ENCODE measurements at regions not wholly inside any gene's neighbourhood (a gene's known extent, or its start where the extent isn't known, plus 50 kb on each side); places are given as distances from the start of the nearest gene placed in this dataset.

- Histone ChIP-seq H3K9me3 (ENCODE audit: control insufficient read depth, low read length) (no peaks in the 10 kb centered on the region), H2BK5ac (ENCODE audit: low read depth, low read length, poor library complexity, severe bottlenecking) (no peak overlapping the region), H4K8ac (ENCODE audit: low read length) (no peak overlapping the region), H2AK5ac (ENCODE audit: low read length, severe bottlenecking) (no peak overlapping the region), H3K18ac (ENCODE audit: low read depth in 1 of 2, low read length in 2 of 2) (no peak overlapping the region), H2AFZ (ENCODE audit: low read depth, low read length) (no peak overlapping the region), H3K79me1 (replicated peaks; ENCODE audit: low read length, poor library complexity, severe bottlenecking) (no peaks in the 10 kb centered on the region), H3K4me2 (ENCODE audit: low read length, poor library complexity, severe bottlenecking) (no peak overlapping the region), H3K27me3 (ENCODE audit: control insufficient read depth in 1 of 2, insufficient read depth in 1 of 2, low read length in 2 of 2) (peaks cover 15 to 18% of the 10 kb centered on the region in 2 experiments), H3K27ac (ENCODE audit: low read length, poor library complexity, severe bottlenecking) (no peak overlapping the region), H4K91ac (ENCODE audit: low read length) (no peak overlapping the region), H3K9ac (ENCODE audit: low read length) (no peak overlapping the region), H2BK12ac (ENCODE audit: low read length in 2 of 2) (no peak overlapping the region), H3K23ac (ENCODE audit: low read length in 2 of 2) (no peak overlapping the region), H2BK15ac (ENCODE audit: low read depth, poor library complexity, severe bottlenecking) (no peak overlapping the region), H3K4me1 (ENCODE audit: control insufficient read depth, insufficient read depth, low read depth, low read length) (peaks cover 41% of the 10 kb centered on the region), H3K36me3 (ENCODE audit: control insufficient read depth in 1 of 2, insufficient read depth in 2 of 2, low read depth in 1 of 2, low read length in 2 of 2) (no peaks in the 10 kb centered on the region), H3K4ac (ENCODE audit: low read depth in 1 of 2, low read length in 2 of 2) (no peak overlapping the region), H2BK120ac (ENCODE audit: low read depth, low read length) (no peak overlapping the region), H3K4me3 (ENCODE audit: insufficient read depth in 1 of 2, low read depth in 1 of 2, low read length in 2 of 2) (no peak overlapping the region), H3K14ac (ENCODE audit: low read length in 2 of 2) (no peak overlapping the region)
- no peak for DNase-seq
- 68% methylated on average over 2 of the region's 2 CpGs for WGBS
These were observed 172.1 kb upstream of the GLI2 start for GRCh38 chr2:120563616-120564015.

- DNase-seq: no peak
These were observed 171.2 kb upstream of the GLI2 start for GRCh38 chr2:120564213-120565094.

GRCh38 chr2:120565095-120565460 lies 170.6 kb upstream of the GLI2 start:
- no peak overlapping the region for H4K91ac ChIP-seq (ENCODE audit: low read length)
- no peak overlapping the region for H3K9ac ChIP-seq (ENCODE audit: low read length)
- H3K4me3 ChIP-seq (ENCODE audit: insufficient read depth in 1 of 2, low read depth in 1 of 2, low read length in 2 of 2): no peak overlapping the region
- H3K9me3 ChIP-seq (ENCODE audit: control insufficient read depth, low read length): no peaks in the 10 kb centered on the region
- no peak overlapping the region for H3K18ac ChIP-seq (ENCODE audit: low read depth in 1 of 2, low read length in 2 of 2)
- no peak for DNase-seq
- H2BK120ac ChIP-seq (ENCODE audit: low read depth, low read length): no peak overlapping the region
- H3K14ac ChIP-seq (ENCODE audit: low read length in 2 of 2): no peak overlapping the region
- no peak overlapping the region for H3K4ac ChIP-seq (ENCODE audit: low read depth in 1 of 2, low read length in 2 of 2)
- H2BK12ac ChIP-seq (ENCODE audit: low read length in 2 of 2): no peak overlapping the region
- 79% methylated on average over 8 of the region's 8 CpGs for WGBS
- no peak overlapping the region for H3K4me2 ChIP-seq (ENCODE audit: low read length, poor library complexity, severe bottlenecking)
- H3K27ac ChIP-seq (ENCODE audit: low read length, poor library complexity, severe bottlenecking): no peak overlapping the region
- H2AFZ ChIP-seq (ENCODE audit: low read depth, low read length): no peak overlapping the region
- H2AK5ac ChIP-seq (ENCODE audit: low read length, severe bottlenecking): no peak overlapping the region
- H4K8ac ChIP-seq (ENCODE audit: low read length): no peak overlapping the region
- peaks cover 18 to 25% of the 10 kb centered on the region in 2 experiments for H3K27me3 ChIP-seq (ENCODE audit: control insufficient read depth in 1 of 2, insufficient read depth in 1 of 2, low read length in 2 of 2)
- H3K79me1 ChIP-seq (replicated peaks; ENCODE audit: low read length, poor library complexity, severe bottlenecking): no peaks in the 10 kb centered on the region
- no peaks in the 10 kb centered on the region for H3K36me3 ChIP-seq (ENCODE audit: control insufficient read depth in 1 of 2, insufficient read depth in 2 of 2, low read depth in 1 of 2, low read length in 2 of 2)
- H3K4me1 ChIP-seq (ENCODE audit: control insufficient read depth, insufficient read depth, low read depth, low read length): peaks cover 42% of the 10 kb centered on the region
- no peak overlapping the region for H2BK5ac ChIP-seq (ENCODE audit: low read depth, low read length, poor library complexity, severe bottlenecking)
- H3K23ac ChIP-seq (ENCODE audit: low read length in 2 of 2): no peak overlapping the region
- no peak overlapping the region for H2BK15ac ChIP-seq (ENCODE audit: low read depth, poor library complexity, severe bottlenecking)

More at GRCh38 chr2:120564213-120565094, 171.2 kb upstream of the GLI2 start:
- Histone ChIP-seq H3K4me3 (ENCODE audit: insufficient read depth in 1 of 2, low read depth in 1 of 2, low read length in 2 of 2) (no peak overlapping the region), H3K9ac (ENCODE audit: low read length) (no peak overlapping the region), H2AK5ac (ENCODE audit: low read length, severe bottlenecking) (no peak overlapping the region), H4K91ac (ENCODE audit: low read length) (no peak overlapping the region), H2AFZ (ENCODE audit: low read depth, low read length) (no peak overlapping the region), H2BK15ac (ENCODE audit: low read depth, poor library complexity, severe bottlenecking) (no peak overlapping the region), H3K9me3 (ENCODE audit: control insufficient read depth, low read length) (no peaks in the 10 kb centered on the region), H3K4me1 (ENCODE audit: control insufficient read depth, insufficient read depth, low read depth, low read length) (peaks cover 44% of the 10 kb centered on the region), H4K8ac (ENCODE audit: low read length) (no peak overlapping the region), H3K27me3 (ENCODE audit: control insufficient read depth in 1 of 2, insufficient read depth in 1 of 2, low read length in 2 of 2) (peaks cover 18 to 22% of the 10 kb centered on the region in 2 experiments), H3K36me3 (ENCODE audit: control insufficient read depth in 1 of 2, insufficient read depth in 2 of 2, low read depth in 1 of 2, low read length in 2 of 2) (no peaks in the 10 kb centered on the region), H2BK12ac (ENCODE audit: low read length in 2 of 2) (no peak overlapping the region), H3K27ac (ENCODE audit: low read length, poor library complexity, severe bottlenecking) (no peak overlapping the region), H2BK5ac (ENCODE audit: low read depth, low read length, poor library complexity, severe bottlenecking) (no peak overlapping the region), H3K4me2 (ENCODE audit: low read length, poor library complexity, severe bottlenecking) (no peak overlapping the region), H3K79me1 (replicated peaks; ENCODE audit: low read length, poor library complexity, severe bottlenecking) (no peaks in the 10 kb centered on the region), H3K14ac (ENCODE audit: low read length in 2 of 2) (no peak overlapping the region), H2BK120ac (ENCODE audit: low read depth, low read length) (no peak overlapping the region), H3K18ac (ENCODE audit: low read depth in 1 of 2, low read length in 2 of 2) (no peak overlapping the region), H3K4ac (ENCODE audit: low read depth in 1 of 2, low read length in 2 of 2) (no peak overlapping the region), H3K23ac (ENCODE audit: low read length in 2 of 2) (no peak overlapping the region)
- WGBS: 66% methylated on average over 23 of the region's 23 CpGs

- H3K9me3 ChIP-seq (ENCODE audit: control insufficient read depth, low read length): no peaks in the 10 kb centered on the region
- peaks cover 19 to 31% of the 10 kb centered on the region in 2 experiments for H3K27me3 ChIP-seq (ENCODE audit: control insufficient read depth in 1 of 2, insufficient read depth in 1 of 2, low read length in 2 of 2)
- H3K4me1 ChIP-seq (ENCODE audit: control insufficient read depth, insufficient read depth, low read depth, low read length): peaks cover 34% of the 10 kb centered on the region
- no peak overlapping the region for H3K23ac ChIP-seq (ENCODE audit: low read length in 2 of 2)
- no peaks in the 10 kb centered on the region for H3K36me3 ChIP-seq (ENCODE audit: control insufficient read depth in 1 of 2, insufficient read depth in 2 of 2, low read depth in 1 of 2, low read length in 2 of 2)
- WGBS: 87% methylated on average over 9 of the region's 9 CpGs
- H3K4me2 ChIP-seq (ENCODE audit: low read length, poor library complexity, severe bottlenecking): no peak overlapping the region
- no peak overlapping the region for H2BK15ac ChIP-seq (ENCODE audit: low read depth, poor library complexity, severe bottlenecking)
- peak overlapping the region; percentile 66 for H3K9ac ChIP-seq (ENCODE audit: low read length)
- no peak overlapping the region for H4K91ac ChIP-seq (ENCODE audit: low read length)
- no peak for DNase-seq
- H3K4me3 ChIP-seq (ENCODE audit: insufficient read depth in 1 of 2, low read depth in 1 of 2, low read length in 2 of 2): no peak overlapping the region
- no peak overlapping the region for H3K14ac ChIP-seq (ENCODE audit: low read length in 2 of 2)
- no peak overlapping the region for H2AFZ ChIP-seq (ENCODE audit: low read depth, low read length)
- no peak overlapping the region for H3K18ac ChIP-seq (ENCODE audit: low read depth in 1 of 2, low read length in 2 of 2)
- H3K79me1 ChIP-seq (replicated peaks; ENCODE audit: low read length, poor library complexity, severe bottlenecking): no peaks in the 10 kb centered on the region
- no peak overlapping the region for H2BK5ac ChIP-seq (ENCODE audit: low read depth, low read length, poor library complexity, severe bottlenecking)
- H2BK12ac ChIP-seq (ENCODE audit: low read length in 2 of 2): no peak overlapping the region
- no peak overlapping the region for H2BK120ac ChIP-seq (ENCODE audit: low read depth, low read length)
- no peak overlapping the region for H3K27ac ChIP-seq (ENCODE audit: low read length, poor library complexity, severe bottlenecking)
- no peak overlapping the region for H2AK5ac ChIP-seq (ENCODE audit: low read length, severe bottlenecking)
- H4K8ac ChIP-seq (ENCODE audit: low read length): no peak overlapping the region
- H3K4ac ChIP-seq (ENCODE audit: low read depth in 1 of 2, low read length in 2 of 2): no peak overlapping the region
These were observed 169.7 kb upstream of the GLI2 start for GRCh38 chr2:120565929-120566328.

Data from mesenchymal stem cell (in vitro differentiated cells and primary cell).